GM12878 (cell line): ENCODE measurements at regions not wholly inside any gene's neighbourhood (a gene's known extent, or its start where the extent isn't known, plus 50 kb on each side); places are given as distances from the start of the nearest gene placed in this dataset.

Experiments used
- LARP7 ChIP-seq: fragments of 450-650 bp; IDR thresholded peaks from 2 replicates; pipeline ENCODE4 v1.6.1; 2017; ENCODE audit warnings: mild to moderate bottlenecking
- STAT3 ChIP-seq: IDR thresholded peaks from 2 replicates; pipeline ENCODE4 v1.6.1; 2011; ENCODE audit warnings: low read depth, low read length, improper control_type of control experiment
- TF ChIP-seq, protein P1 (sequence below), 3 experiments: IDR thresholded peaks in 2 of 3; conservative IDR thresholded peaks in 1 of 3; 2 replicates each; pipeline ENCODE4 v1.5.1; 2011; ENCODE audit warnings: low read depth in 3 of 3, low read length in 3 of 3, mild to moderate bottlenecking in 3 of 3, control low read depth in 2 of 3, moderate library complexity in 2 of 3, inconsistent platforms in 1 of 3, mixed read lengths in 1 of 3; ENCODE audit not compliant: control insufficient read depth in 2 of 3, insufficient read depth in 1 of 3; ENCODE audit errors: extremely low read depth in 1 of 3

DNA sequence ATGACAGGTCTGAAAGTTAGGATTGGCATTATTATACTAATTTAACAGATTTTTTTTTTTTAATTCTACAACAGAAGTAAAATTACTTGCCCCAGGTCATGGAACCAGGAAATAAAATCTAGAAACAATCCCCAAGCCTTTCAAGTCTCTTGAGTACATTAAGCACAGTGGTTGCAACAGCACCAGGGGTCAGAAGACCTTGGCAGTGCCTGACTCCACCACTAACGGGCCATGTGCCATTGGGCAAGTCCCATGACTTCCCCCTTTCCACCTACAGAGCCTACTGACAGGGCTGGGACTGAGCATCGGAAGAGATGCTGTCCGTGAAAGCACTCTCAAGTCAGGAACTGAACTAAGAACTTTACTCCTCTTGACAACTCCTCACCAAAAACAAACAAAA lies 98.6 kb upstream of the AKIP1 start:
- TF ChIP-seq, protein P1, sequence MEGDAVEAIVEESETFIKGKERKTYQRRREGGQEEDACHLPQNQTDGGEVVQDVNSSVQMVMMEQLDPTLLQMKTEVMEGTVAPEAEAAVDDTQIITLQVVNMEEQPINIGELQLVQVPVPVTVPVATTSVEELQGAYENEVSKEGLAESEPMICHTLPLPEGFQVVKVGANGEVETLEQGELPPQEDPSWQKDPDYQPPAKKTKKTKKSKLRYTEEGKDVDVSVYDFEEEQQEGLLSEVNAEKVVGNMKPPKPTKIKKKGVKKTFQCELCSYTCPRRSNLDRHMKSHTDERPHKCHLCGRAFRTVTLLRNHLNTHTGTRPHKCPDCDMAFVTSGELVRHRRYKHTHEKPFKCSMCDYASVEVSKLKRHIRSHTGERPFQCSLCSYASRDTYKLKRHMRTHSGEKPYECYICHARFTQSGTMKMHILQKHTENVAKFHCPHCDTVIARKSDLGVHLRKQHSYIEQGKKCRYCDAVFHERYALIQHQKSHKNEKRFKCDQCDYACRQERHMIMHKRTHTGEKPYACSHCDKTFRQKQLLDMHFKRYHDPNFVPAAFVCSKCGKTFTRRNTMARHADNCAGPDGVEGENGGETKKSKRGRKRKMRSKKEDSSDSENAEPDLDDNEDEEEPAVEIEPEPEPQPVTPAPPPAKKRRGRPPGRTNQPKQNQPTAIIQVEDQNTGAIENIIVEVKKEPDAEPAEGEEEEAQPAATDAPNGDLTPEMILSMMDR (IDR thresholded peaks at IDR 0.05 in 2 of 3, conservative IDR thresholded peaks at IDR 0.05 in 1 of 3; ENCODE audit: control insufficient read depth in 2 of 3, extremely low read depth in 1 of 3, insufficient read depth in 1 of 3, low read depth in 3 of 3, low read length in 3 of 3), result no peak
- TF ChIP-seq LARP7 (no peak), STAT3 (no peak)
